ENCODE measurements at regions not wholly inside any gene's neighbourhood (a gene's known extent, or its start where the extent isn't known, plus 50 kb on each side); places are given as distances from the start of the nearest gene placed in this dataset.

- Histone ChIP-seq H3K27me3 (ENCODE audit: control insufficient read depth, low read length) (no peaks in the 10 kb centered on the region), H3K4me3 (ENCODE audit: low read length) (no peak overlapping the region), H3K9me3 (ENCODE audit: control insufficient read depth, insufficient read depth, low read length) (no peaks in the 10 kb centered on the region), H3K4me2 (ENCODE audit: low read length) (no peak overlapping the region), H3K9me2 (replicated peaks; ENCODE audit: control insufficient read depth, low read length) (no peaks in the 10 kb centered on the region), H3K27ac (ENCODE audit: low read depth, low read length) (no peak overlapping the region), H3F3A (ENCODE audit: control insufficient read depth, insufficient read depth) (no peaks in the 10 kb centered on the region), H3K4me1 (ENCODE audit: control insufficient read depth, low read length) (no peaks in the 10 kb centered on the region), H4K20me1 (ENCODE audit: control insufficient read depth, insufficient read depth, low read depth, low read length) (no peaks in the 10 kb centered on the region), H3K36me3 (ENCODE audit: control insufficient read depth, low read length) (no peaks in the 10 kb centered on the region), H3K79me2 (ENCODE audit: control insufficient read depth, low read length) (no peaks in the 10 kb centered on the region)
- no peak for TF ChIP-seq EZH2phosphoT487 (IDR thresholded peaks at IDR 0.05; ENCODE audit: borderline replicate concordance, low read length)
- TF ChIP-seq CTCF (IDR thresholded peaks at IDR 0.05; ENCODE audit: low read depth, low read length, poor library complexity, severe bottlenecking) = no peak
These were observed 179.4 kb downstream of the SATB1 start for GRCh38 chr3:18245721-18246120.

- Histone ChIP-seq H4K20me1 (ENCODE audit: control insufficient read depth, insufficient read depth, low read depth, low read length) (no peaks in the 10 kb centered on the region), H3K79me2 (ENCODE audit: control insufficient read depth, low read length) (no peaks in the 10 kb centered on the region)
- TF ChIP-seq CTCF (IDR thresholded peaks at IDR 0.05; ENCODE audit: low read depth, low read length, poor library complexity, severe bottlenecking) = no peak
These were observed 183.3 kb downstream of the SATB1 start for GRCh38 chr3:18241837-18242236.

GRCh38 chr3:18239674-18240073, 185.5 kb downstream of the SATB1 start:
- Histone ChIP-seq H3K4me1 (ENCODE audit: control insufficient read depth, low read length) (no peaks in the 10 kb centered on the region), H3K27me3 (ENCODE audit: control insufficient read depth, low read length) (no peaks in the 10 kb centered on the region), H3K4me3 (ENCODE audit: low read length) (no peak overlapping the region), H3K79me2 (ENCODE audit: control insufficient read depth, low read length) (no peaks in the 10 kb centered on the region), H4K20me1 (ENCODE audit: control insufficient read depth, insufficient read depth, low read depth, low read length) (no peaks in the 10 kb centered on the region), H3K36me3 (ENCODE audit: control insufficient read depth, low read length) (no peaks in the 10 kb centered on the region), H3F3A (ENCODE audit: control insufficient read depth, insufficient read depth) (no peaks in the 10 kb centered on the region), H3K27ac (ENCODE audit: low read depth, low read length) (no peak overlapping the region), H3K4me2 (ENCODE audit: low read length) (no peak overlapping the region), H3K9me2 (replicated peaks; ENCODE audit: control insufficient read depth, low read length) (no peaks in the 10 kb centered on the region), H3K9me3 (ENCODE audit: control insufficient read depth, insufficient read depth, low read length) (no peaks in the 10 kb centered on the region)
- TF ChIP-seq CTCF (IDR thresholded peaks at IDR 0.05; ENCODE audit: low read depth, low read length, poor library complexity, severe bottlenecking) = no peak
- no peak for TF ChIP-seq EZH2phosphoT487 (IDR thresholded peaks at IDR 0.05; ENCODE audit: borderline replicate concordance, low read length)

More at GRCh38 chr3:18241837-18242236, 183.3 kb downstream of the SATB1 start:
- no peaks in the 10 kb centered on the region for H3F3A ChIP-seq (ENCODE audit: control insufficient read depth, insufficient read depth)
- H3K4me3 ChIP-seq (ENCODE audit: low read length) = no peak overlapping the region
- no peak overlapping the region for H3K4me2 ChIP-seq (ENCODE audit: low read length)
- no peak overlapping the region for H3K27ac ChIP-seq (ENCODE audit: low read depth, low read length)
- no peaks in the 10 kb centered on the region for H3K4me1 ChIP-seq (ENCODE audit: control insufficient read depth, low read length)
- no peaks in the 10 kb centered on the region for H3K9me3 ChIP-seq (ENCODE audit: control insufficient read depth, insufficient read depth, low read length)
- H3K27me3 ChIP-seq (ENCODE audit: control insufficient read depth, low read length) = no peaks in the 10 kb centered on the region
- H3K36me3 ChIP-seq (ENCODE audit: control insufficient read depth, low read length) = no peaks in the 10 kb centered on the region
- H3K9me2 ChIP-seq (replicated peaks; ENCODE audit: control insufficient read depth, low read length) = no peaks in the 10 kb centered on the region
